ENCODE measurements at regions not wholly inside any gene's neighbourhood (a gene's known extent, or its start where the extent isn't known, plus 50 kb on each side); places are given as distances from the start of the nearest gene placed in this dataset.

DNA sequence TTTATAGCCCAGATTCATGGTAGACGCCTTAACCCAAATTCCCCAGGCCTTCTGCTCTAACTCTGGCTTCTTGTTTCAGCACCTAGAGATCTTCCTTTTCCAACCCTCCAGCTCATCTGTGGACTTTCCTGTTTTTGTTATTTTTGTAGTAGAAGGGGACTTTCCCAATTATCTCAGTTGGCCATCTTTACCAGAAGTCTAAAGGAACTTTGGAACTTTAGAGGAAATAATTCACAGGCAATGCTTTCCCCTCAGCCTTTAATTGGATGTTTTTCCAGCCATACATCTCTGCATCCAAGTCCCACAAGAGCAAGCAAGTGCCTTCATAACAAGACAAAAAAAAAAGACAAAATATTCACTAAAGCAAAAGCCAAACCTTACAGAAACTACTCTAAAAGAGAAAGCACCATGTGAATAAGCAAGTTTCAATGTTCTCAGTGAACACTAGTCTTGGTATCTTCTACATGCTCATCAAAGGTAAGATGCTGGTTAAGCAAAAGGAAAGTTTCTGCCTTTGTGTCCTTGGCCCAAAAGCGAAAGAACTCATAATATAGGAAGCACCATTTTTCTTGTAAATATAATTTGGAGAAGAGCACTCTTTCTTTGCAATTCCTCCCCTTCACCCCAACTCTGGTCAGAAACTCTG is 377.3 kb downstream of the SETD4 start:
- H3K27ac Mint-ChIP-seq (ENCODE audit: unreplicated experiment): no peak overlapping the region
- H3K9me3 Mint-ChIP-seq (ENCODE audit: low read depth): peaks cover 3% of the 10 kb centered on the region
- TF ChIP-seq, protein P1, sequence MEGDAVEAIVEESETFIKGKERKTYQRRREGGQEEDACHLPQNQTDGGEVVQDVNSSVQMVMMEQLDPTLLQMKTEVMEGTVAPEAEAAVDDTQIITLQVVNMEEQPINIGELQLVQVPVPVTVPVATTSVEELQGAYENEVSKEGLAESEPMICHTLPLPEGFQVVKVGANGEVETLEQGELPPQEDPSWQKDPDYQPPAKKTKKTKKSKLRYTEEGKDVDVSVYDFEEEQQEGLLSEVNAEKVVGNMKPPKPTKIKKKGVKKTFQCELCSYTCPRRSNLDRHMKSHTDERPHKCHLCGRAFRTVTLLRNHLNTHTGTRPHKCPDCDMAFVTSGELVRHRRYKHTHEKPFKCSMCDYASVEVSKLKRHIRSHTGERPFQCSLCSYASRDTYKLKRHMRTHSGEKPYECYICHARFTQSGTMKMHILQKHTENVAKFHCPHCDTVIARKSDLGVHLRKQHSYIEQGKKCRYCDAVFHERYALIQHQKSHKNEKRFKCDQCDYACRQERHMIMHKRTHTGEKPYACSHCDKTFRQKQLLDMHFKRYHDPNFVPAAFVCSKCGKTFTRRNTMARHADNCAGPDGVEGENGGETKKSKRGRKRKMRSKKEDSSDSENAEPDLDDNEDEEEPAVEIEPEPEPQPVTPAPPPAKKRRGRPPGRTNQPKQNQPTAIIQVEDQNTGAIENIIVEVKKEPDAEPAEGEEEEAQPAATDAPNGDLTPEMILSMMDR (IDR thresholded peaks at IDR 0.05): no peak
- no peak for DNase-seq (ENCODE audit: low spot score)
- H3K36me3 Mint-ChIP-seq (ENCODE audit: low read depth): no peaks in the 10 kb centered on the region
- H3K4me3 Mint-ChIP-seq (ENCODE audit: unreplicated experiment): no peak overlapping the region
- H3K27me3 Mint-ChIP-seq (ENCODE audit: low read depth): peaks cover 21% of the 10 kb centered on the region
- H3K4me1 Mint-ChIP-seq (ENCODE audit: low read depth): peaks cover 12% of the 10 kb centered on the region

GRCh38 chr21:35681946-35682345 is 378.4 kb downstream of the SETD4 start:
- peaks cover 5% of the 10 kb centered on the region for H3K4me1 Mint-ChIP-seq (ENCODE audit: low read depth)

GRCh38 chr21:35679076-35679475 is 381.2 kb downstream of the SETD4 start:
- Mint-ChIP-seq H3K36me3 (ENCODE audit: low read depth) (no peaks in the 10 kb centered on the region), H3K27ac (ENCODE audit: unreplicated experiment) (no peak overlapping the region), H3K4me3 (ENCODE audit: unreplicated experiment) (no peak overlapping the region), H3K4me1 (ENCODE audit: low read depth) (peaks cover 4% of the 10 kb centered on the region), H3K9me3 (ENCODE audit: low read depth) (peaks cover 3% of the 10 kb centered on the region), H3K27me3 (ENCODE audit: low read depth) (peaks cover 4% of the 10 kb centered on the region)
- DNase-seq (ENCODE audit: low spot score): no peak
- TF ChIP-seq, protein P1 (IDR thresholded peaks at IDR 0.05): no peak

More at GRCh38 chr21:35681946-35682345, 378.4 kb downstream of the SETD4 start:
- DNase-seq (ENCODE audit: low spot score): no peak
- Mint-ChIP-seq H3K9me3 (ENCODE audit: low read depth) (peaks cover 3% of the 10 kb centered on the region), H3K27ac (ENCODE audit: unreplicated experiment) (no peak overlapping the region), H3K27me3 (ENCODE audit: low read depth) (peaks cover 14% of the 10 kb centered on the region), H3K4me3 (ENCODE audit: unreplicated experiment) (no peak overlapping the region), H3K36me3 (ENCODE audit: low read depth) (no peaks in the 10 kb centered on the region)
- TF ChIP-seq, protein P1 (IDR thresholded peaks at IDR 0.05): no peak

DNA sequence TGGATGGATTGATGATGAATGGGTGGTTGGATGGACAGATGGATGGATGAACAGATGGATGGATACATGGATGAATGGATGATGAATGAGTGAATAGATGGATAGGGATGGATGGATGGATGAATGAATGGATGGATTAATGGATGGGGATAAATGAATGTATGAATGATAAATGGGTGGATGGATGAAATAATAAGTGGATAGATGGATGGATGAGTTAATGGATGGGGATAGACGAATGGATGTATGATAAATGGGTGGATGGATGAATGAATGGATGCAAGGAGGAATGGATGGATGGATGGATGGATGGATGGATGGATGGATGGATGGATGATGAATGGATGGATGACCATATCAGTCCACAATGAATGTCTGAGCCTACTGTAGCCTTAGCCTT is 381.9 kb downstream of the SETD4 start:
- peaks cover 4% of the 10 kb centered on the region for H3K4me1 Mint-ChIP-seq (ENCODE audit: low read depth)
- H3K27me3 Mint-ChIP-seq (ENCODE audit: low read depth): peaks cover 5% of the 10 kb centered on the region
- H3K9me3 Mint-ChIP-seq (ENCODE audit: low read depth): peaks cover 3% of the 10 kb centered on the region
- H3K4me3 Mint-ChIP-seq (ENCODE audit: unreplicated experiment): no peak overlapping the region
- TF ChIP-seq, protein P1 (IDR thresholded peaks at IDR 0.05): no peak
- no peak for DNase-seq (ENCODE audit: low spot score)
- no peak overlapping the region for H3K27ac Mint-ChIP-seq (ENCODE audit: unreplicated experiment)
- H3K36me3 Mint-ChIP-seq (ENCODE audit: low read depth): no peaks in the 10 kb centered on the region

GRCh38 chr21:35677298-35677841 is 383.0 kb downstream of the SETD4 start:
- H3K27ac Mint-ChIP-seq (ENCODE audit: unreplicated experiment): no peak overlapping the region

More at GRCh38 chr21:35677298-35677841, 383.0 kb downstream of the SETD4 start:
- peaks cover 3% of the 10 kb centered on the region for H3K9me3 Mint-ChIP-seq (ENCODE audit: low read depth)
- no peak for DNase-seq (ENCODE audit: low spot score)
- H3K4me1 Mint-ChIP-seq (ENCODE audit: low read depth): peaks cover 4% of the 10 kb centered on the region
- H3K4me3 Mint-ChIP-seq (ENCODE audit: unreplicated experiment): no peak overlapping the region
- TF ChIP-seq, protein P1 (IDR thresholded peaks at IDR 0.05): no peak
- H3K36me3 Mint-ChIP-seq (ENCODE audit: low read depth): no peaks in the 10 kb centered on the region
- H3K27me3 Mint-ChIP-seq (ENCODE audit: low read depth): peaks cover 5% of the 10 kb centered on the region
